ENCODE measurements at regions not wholly inside any gene's neighbourhood (a gene's known extent, or its start where the extent isn't known, plus 50 kb on each side); places are given as distances from the start of the nearest gene placed in this dataset.

DNA sequence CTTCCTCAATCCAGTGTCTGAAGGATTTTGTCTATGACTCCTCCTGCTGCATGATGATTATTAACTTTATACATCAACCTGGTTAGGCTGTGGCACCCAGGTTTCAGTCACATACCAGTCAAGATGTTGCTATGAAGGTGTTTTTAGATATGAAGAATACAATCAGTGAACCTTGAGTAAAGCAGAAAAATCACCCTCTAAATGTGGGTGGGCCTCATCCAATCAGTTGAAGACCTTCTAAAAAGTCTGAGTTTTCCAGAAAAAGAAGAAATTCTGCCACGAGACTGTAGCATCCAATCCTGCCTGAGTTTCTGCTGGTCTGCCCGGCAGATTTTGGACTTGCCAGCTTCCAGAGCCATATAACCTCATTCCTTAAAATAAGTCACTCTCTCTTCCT, 126.1 kb upstream of the FRMD4A start:
- 80% methylated on average over 2 of the region's 2 CpGs for WGBS (ENCODE audit: insufficient coverage)
- peaks cover 19 to 25% of the 10 kb centered on the region in 2 donors for H3K27me3 Mint-ChIP-seq (ENCODE audit: low read depth in 2 of 2)
- H3K4me1 ChIP-seq (ENCODE audit: control insufficient read depth, insufficient read depth, low read length): no peaks in the 10 kb centered on the region
- H3K4me3 Mint-ChIP-seq: no peak overlapping the region
- no peak overlapping the region for H3K27ac Mint-ChIP-seq
- no peak overlapping the region for H3K27ac ChIP-seq (ENCODE audit: low read length)
- peaks cover 0 to 4% of the 10 kb centered on the region in 2 donors for H3K4me1 Mint-ChIP-seq
- intact Hi-C loops (cut with micrococcal nuclease): no loop called here
- H3K9me3 ChIP-seq (ENCODE audit: control insufficient read depth, insufficient read depth, low read length): no peaks in the 10 kb centered on the region
- H3K27me3 ChIP-seq (ENCODE audit: control insufficient read depth, insufficient read depth, low read length): no peaks in the 10 kb centered on the region
- no peaks in the 10 kb centered on the region for H3K9me3 Mint-ChIP-seq
- H3K4me3 ChIP-seq (ENCODE audit: low read length): no peak overlapping the region
- H3K36me3 ChIP-seq (ENCODE audit: control insufficient read depth, insufficient read depth, low read length): no peaks in the 10 kb centered on the region
- DNase-seq: no peak
- no peaks in the 10 kb centered on the region for H3K36me3 Mint-ChIP-seq
- no peak for ATAC-seq
- TF ChIP-seq, protein P1, sequence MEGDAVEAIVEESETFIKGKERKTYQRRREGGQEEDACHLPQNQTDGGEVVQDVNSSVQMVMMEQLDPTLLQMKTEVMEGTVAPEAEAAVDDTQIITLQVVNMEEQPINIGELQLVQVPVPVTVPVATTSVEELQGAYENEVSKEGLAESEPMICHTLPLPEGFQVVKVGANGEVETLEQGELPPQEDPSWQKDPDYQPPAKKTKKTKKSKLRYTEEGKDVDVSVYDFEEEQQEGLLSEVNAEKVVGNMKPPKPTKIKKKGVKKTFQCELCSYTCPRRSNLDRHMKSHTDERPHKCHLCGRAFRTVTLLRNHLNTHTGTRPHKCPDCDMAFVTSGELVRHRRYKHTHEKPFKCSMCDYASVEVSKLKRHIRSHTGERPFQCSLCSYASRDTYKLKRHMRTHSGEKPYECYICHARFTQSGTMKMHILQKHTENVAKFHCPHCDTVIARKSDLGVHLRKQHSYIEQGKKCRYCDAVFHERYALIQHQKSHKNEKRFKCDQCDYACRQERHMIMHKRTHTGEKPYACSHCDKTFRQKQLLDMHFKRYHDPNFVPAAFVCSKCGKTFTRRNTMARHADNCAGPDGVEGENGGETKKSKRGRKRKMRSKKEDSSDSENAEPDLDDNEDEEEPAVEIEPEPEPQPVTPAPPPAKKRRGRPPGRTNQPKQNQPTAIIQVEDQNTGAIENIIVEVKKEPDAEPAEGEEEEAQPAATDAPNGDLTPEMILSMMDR (IDR thresholded peaks at IDR 0.05): no peak

DNA sequence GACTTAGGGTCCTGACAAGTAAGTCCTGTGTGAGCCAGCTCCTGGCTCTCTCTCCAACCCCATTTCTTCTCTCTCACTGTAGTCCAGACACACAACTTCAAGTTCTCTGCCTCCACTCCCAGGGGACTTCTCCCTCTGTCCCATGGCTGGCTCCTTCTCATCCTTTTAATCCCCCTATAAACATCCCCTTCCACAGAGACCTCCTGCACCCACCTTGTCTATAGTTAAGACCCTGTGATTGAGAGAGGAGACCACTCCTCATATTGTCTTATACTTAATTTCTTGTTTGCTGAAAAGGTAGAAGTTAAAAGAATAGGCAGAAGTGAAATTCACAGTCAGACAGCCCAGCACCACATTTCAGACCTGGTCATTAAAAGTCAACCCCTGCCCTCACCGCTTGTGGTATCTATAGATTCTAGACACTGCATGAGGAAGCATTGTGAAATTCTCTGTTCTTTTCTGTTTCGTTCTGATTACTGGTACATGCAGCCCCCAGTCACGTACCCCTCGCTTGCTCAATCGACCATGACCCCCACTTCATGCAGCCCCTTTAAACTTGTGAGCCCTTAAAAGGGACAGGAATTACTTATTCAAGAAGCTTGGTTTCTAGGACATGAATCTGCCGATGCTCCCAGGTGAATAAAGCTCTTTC, 125.6 kb upstream of the FRMD4A start:
- Mint-ChIP-seq H3K9me3 (no peaks in the 10 kb centered on the region), H3K36me3 (no peaks in the 10 kb centered on the region), H3K27ac (no peak overlapping the region), H3K4me1 (peaks cover 0 to 4% of the 10 kb centered on the region in 2 donors), H3K27me3 (ENCODE audit: low read depth in 2 of 2) (peaks cover 19 to 20% of the 10 kb centered on the region in 2 donors), H3K4me3 (no peak overlapping the region)
- Histone ChIP-seq H3K4me1 (ENCODE audit: control insufficient read depth, insufficient read depth, low read length) (no peaks in the 10 kb centered on the region), H3K27me3 (ENCODE audit: control insufficient read depth, insufficient read depth, low read length) (no peaks in the 10 kb centered on the region), H3K9me3 (ENCODE audit: control insufficient read depth, insufficient read depth, low read length) (no peaks in the 10 kb centered on the region), H3K27ac (ENCODE audit: low read length) (no peak overlapping the region), H3K4me3 (ENCODE audit: low read length) (no peak overlapping the region), H3K36me3 (ENCODE audit: control insufficient read depth, insufficient read depth, low read length) (no peaks in the 10 kb centered on the region)
- WGBS (ENCODE audit: insufficient coverage): 78% methylated on average over 6 of the region's 6 CpGs
- no peak for DNase-seq
- no peak for ATAC-seq
- TF ChIP-seq, protein P1 (IDR thresholded peaks at IDR 0.05): no peak
- intact Hi-C loops (cut with micrococcal nuclease): no loop called here

DNA sequence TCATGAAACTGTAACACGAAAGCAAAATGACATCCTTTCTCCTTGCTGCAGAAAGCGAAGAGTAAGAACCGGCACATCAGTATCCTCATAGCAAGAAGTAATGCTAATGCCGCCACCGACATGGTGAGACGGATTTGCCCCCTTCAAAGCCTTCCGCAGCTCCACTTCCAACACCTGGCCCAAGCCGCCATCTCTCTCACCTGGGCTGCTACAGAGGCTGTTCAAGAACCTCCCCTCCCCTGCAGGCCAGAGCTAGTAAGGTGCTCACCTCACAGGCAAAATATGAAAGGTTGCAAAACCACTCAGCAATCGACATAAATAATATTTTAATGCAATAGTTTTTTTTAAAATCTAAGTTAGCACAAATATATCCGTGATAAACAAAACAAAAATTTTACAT, 123.9 kb upstream of the FRMD4A start:
- H3K9me3 ChIP-seq (ENCODE audit: control insufficient read depth, insufficient read depth, low read length): no peaks in the 10 kb centered on the region
- Mint-ChIP-seq H3K4me1 (peaks cover 0 to 4% of the 10 kb centered on the region in 2 donors), H3K27me3 (ENCODE audit: low read depth in 2 of 2) (peaks cover 14 to 17% of the 10 kb centered on the region in 2 donors), H3K4me3 (no peak overlapping the region), H3K9me3 (no peaks in the 10 kb centered on the region), H3K36me3 (no peaks in the 10 kb centered on the region), H3K27ac (no peak overlapping the region)
- no peaks in the 10 kb centered on the region for H3K4me1 ChIP-seq (ENCODE audit: control insufficient read depth, insufficient read depth, low read length)
- no peak overlapping the region for H3K27ac ChIP-seq (ENCODE audit: low read length)
- TF ChIP-seq, protein P1 (IDR thresholded peaks at IDR 0.05): no peak
- H3K36me3 ChIP-seq (ENCODE audit: control insufficient read depth, insufficient read depth, low read length): no peaks in the 10 kb centered on the region
- intact Hi-C loops (cut with micrococcal nuclease): no loop called here
- H3K4me3 ChIP-seq (ENCODE audit: low read length): no peak overlapping the region
- WGBS (ENCODE audit: insufficient coverage): 97% methylated on average over 9 of the region's 10 CpGs
- ATAC-seq: no peak
- no peak for DNase-seq
- H3K27me3 ChIP-seq (ENCODE audit: control insufficient read depth, insufficient read depth, low read length): no peaks in the 10 kb centered on the region

DNA sequence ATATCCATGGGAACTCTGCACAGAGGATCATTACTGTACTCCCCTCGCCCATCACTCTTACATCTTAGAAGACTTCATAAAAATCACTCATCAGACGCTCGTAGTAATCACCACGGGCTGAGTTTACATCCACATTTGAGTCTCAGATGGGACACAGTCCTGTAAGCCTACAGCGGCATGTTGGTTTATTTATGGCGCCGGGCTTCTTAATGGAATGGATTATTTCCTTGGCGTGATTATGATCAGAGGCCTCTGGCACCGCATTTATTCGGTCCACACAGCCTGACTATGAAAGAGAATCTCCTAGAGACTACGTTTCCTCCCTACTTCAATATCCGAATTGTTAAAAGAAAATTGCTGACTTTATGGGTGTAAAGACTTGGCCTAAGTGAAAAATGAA, 123.5 kb upstream of the FRMD4A start:
- no peaks in the 10 kb centered on the region for H3K9me3 Mint-ChIP-seq
- no peaks in the 10 kb centered on the region for H3K36me3 Mint-ChIP-seq
- DNase-seq: no peak
- Histone ChIP-seq H3K4me3 (ENCODE audit: low read length) (no peak overlapping the region), H3K36me3 (ENCODE audit: control insufficient read depth, insufficient read depth, low read length) (no peaks in the 10 kb centered on the region), H3K9me3 (ENCODE audit: control insufficient read depth, insufficient read depth, low read length) (no peaks in the 10 kb centered on the region), H3K27ac (ENCODE audit: low read length) (no peak overlapping the region), H3K4me1 (ENCODE audit: control insufficient read depth, insufficient read depth, low read length) (no peaks in the 10 kb centered on the region), H3K27me3 (ENCODE audit: control insufficient read depth, insufficient read depth, low read length) (no peaks in the 10 kb centered on the region)
- no peak overlapping the region for H3K4me3 Mint-ChIP-seq
- no peak for ATAC-seq
- 91% methylated on average over 9 of the region's 12 CpGs for WGBS (ENCODE audit: insufficient coverage)
- no peak overlapping the region for H3K27ac Mint-ChIP-seq
- H3K4me1 Mint-ChIP-seq: peaks cover 0 to 4% of the 10 kb centered on the region in 2 donors
- intact Hi-C loops (cut with micrococcal nuclease): no loop called here
- peaks cover 14 to 17% of the 10 kb centered on the region in 2 donors for H3K27me3 Mint-ChIP-seq (ENCODE audit: low read depth in 2 of 2)
- TF ChIP-seq, protein P1 (IDR thresholded peaks at IDR 0.05): no peak
